ENCODE measurements at regions not wholly inside any gene's neighbourhood (a gene's known extent, or its start where the extent isn't known, plus 50 kb on each side); places are given as distances from the start of the nearest gene placed in this dataset.

- TF ChIP-seq, protein P1, sequence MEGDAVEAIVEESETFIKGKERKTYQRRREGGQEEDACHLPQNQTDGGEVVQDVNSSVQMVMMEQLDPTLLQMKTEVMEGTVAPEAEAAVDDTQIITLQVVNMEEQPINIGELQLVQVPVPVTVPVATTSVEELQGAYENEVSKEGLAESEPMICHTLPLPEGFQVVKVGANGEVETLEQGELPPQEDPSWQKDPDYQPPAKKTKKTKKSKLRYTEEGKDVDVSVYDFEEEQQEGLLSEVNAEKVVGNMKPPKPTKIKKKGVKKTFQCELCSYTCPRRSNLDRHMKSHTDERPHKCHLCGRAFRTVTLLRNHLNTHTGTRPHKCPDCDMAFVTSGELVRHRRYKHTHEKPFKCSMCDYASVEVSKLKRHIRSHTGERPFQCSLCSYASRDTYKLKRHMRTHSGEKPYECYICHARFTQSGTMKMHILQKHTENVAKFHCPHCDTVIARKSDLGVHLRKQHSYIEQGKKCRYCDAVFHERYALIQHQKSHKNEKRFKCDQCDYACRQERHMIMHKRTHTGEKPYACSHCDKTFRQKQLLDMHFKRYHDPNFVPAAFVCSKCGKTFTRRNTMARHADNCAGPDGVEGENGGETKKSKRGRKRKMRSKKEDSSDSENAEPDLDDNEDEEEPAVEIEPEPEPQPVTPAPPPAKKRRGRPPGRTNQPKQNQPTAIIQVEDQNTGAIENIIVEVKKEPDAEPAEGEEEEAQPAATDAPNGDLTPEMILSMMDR (IDR thresholded peaks at IDR 0.05; ENCODE audit: unreplicated experiment), result no peak
- H3K27me3 Mint-ChIP-seq, result peaks cover 9% of the 10 kb centered on the region
- no peak overlapping the region for H3K27ac Mint-ChIP-seq
- no peaks in the 10 kb centered on the region for H3K9me3 Mint-ChIP-seq (ENCODE audit: low read depth)
- no peaks in the 10 kb centered on the region for H3K4me1 Mint-ChIP-seq (ENCODE audit: low read depth)
- no peak overlapping the region for H3K4me3 Mint-ChIP-seq (ENCODE audit: low read depth)
- no peaks in the 10 kb centered on the region for H3K36me3 Mint-ChIP-seq (ENCODE audit: insufficient read depth)
- no peak for DNase-seq (ENCODE audit: low spot score, unreplicated experiment)
These were observed 261.4 kb upstream of the TCF4 start for GRCh38 chr18:55849391-55849790.

DNA sequence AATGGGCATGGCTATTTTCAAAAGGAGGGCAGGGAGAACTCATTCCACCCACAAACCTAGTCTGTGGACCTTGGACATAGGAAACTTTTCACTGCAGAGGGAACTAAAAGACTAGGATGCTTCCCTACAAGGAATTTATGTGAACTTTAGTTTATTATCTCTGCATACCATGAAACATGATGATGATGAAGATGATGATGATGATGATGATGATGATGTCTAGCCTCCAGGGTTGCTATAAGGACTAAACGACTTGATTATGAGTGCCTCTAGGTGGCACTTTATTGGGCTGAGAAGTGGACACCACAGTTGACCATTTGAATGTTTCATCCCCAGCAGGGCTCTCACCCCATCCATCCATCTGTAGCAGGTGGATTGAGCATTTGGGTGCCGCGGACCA is 260.0 kb upstream of the TCF4 start:
- DNase-seq (ENCODE audit: low spot score, unreplicated experiment), result no peak
- Mint-ChIP-seq H3K4me3 (ENCODE audit: low read depth) (no peak overlapping the region), H3K4me1 (ENCODE audit: low read depth) (no peaks in the 10 kb centered on the region), H3K27me3 (peaks cover 9% of the 10 kb centered on the region), H3K36me3 (ENCODE audit: insufficient read depth) (no peaks in the 10 kb centered on the region), H3K27ac (no peak overlapping the region), H3K9me3 (ENCODE audit: low read depth) (no peaks in the 10 kb centered on the region)
- TF ChIP-seq, protein P1 (IDR thresholded peaks at IDR 0.05; ENCODE audit: unreplicated experiment), result no peak

DNA sequence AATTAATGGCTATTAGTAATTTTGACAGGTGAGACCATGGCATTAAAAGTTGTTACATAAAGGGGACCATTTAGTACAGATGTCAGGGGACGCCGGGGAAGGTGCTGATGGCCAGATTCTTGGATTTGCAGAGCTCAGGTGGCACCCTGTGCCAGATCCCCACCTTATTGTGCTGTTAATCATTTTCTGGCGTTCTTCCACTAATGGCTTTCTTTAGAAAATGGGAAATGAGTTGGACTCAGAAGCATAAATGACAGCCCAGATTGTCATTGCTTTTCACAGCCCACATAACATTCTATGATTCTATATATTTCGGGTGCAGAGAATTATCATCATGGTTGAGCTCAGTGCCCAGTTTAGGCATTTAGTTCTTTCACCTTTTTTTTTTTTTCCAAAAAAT is 257.2 kb upstream of the TCF4 start:
- Mint-ChIP-seq H3K9me3 (ENCODE audit: low read depth) (peaks cover 4% of the 10 kb centered on the region), H3K4me1 (ENCODE audit: low read depth) (no peaks in the 10 kb centered on the region), H3K27me3 (peaks cover 6% of the 10 kb centered on the region), H3K27ac (no peak overlapping the region), H3K36me3 (ENCODE audit: insufficient read depth) (peaks cover 2% of the 10 kb centered on the region), H3K4me3 (ENCODE audit: low read depth) (no peak overlapping the region)
- TF ChIP-seq, protein P1 (IDR thresholded peaks at IDR 0.05; ENCODE audit: unreplicated experiment), result no peak
- DNase-seq (ENCODE audit: low spot score, unreplicated experiment), result no peak

DNA sequence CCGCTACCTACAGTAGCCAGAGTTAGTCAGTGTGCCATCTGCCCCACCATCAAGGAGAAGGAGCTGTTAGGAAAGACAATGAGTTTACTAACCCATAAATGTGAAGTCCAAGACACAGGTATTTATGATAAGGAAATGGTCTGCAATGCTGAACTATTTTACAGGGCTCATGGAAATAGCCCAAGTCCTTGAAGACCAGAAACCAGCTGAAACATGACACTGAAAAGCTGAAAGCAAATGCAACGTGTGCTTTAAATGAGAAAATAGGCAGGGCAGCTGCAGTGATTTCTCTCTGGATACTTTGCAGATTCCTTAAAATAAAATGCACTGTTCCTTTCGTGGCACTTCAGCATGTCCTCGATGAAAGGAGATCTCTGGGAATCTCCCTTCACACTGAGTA is 256.4 kb upstream of the TCF4 start:
- Mint-ChIP-seq H3K4me1 (ENCODE audit: low read depth) (no peaks in the 10 kb centered on the region), H3K4me3 (ENCODE audit: low read depth) (no peak overlapping the region), H3K27me3 (peaks cover 3% of the 10 kb centered on the region), H3K9me3 (ENCODE audit: low read depth) (peaks cover 4% of the 10 kb centered on the region), H3K27ac (no peak overlapping the region), H3K36me3 (ENCODE audit: insufficient read depth) (peaks cover 5% of the 10 kb centered on the region)
- TF ChIP-seq, protein P1 (IDR thresholded peaks at IDR 0.05; ENCODE audit: unreplicated experiment), result no peak
- no peak for DNase-seq (ENCODE audit: low spot score, unreplicated experiment)

DNA sequence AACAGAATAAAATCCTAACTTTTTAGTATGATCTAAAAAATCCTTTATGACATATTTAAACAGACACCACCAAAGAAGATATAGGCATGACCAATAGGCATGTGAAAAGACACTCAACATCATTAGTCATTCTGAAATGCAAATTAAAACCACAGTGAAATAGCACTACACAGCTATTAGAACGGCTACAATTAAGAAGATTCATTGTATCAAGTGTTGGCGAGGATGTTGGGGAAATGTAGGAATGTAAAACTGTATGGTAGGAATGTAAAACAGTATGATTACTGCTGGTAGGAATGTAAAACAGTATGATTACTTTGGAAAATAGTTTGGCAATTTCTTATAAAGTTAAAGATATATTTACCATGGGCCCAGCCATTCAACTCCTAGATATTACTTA is 253.3 kb upstream of the TCF4 start:
- TF ChIP-seq, protein P1 (IDR thresholded peaks at IDR 0.05; ENCODE audit: unreplicated experiment), result no peak
- Mint-ChIP-seq H3K9me3 (ENCODE audit: low read depth) (peaks cover 4% of the 10 kb centered on the region), H3K4me3 (ENCODE audit: low read depth) (no peak overlapping the region), H3K27me3 (peaks cover 3% of the 10 kb centered on the region), H3K4me1 (ENCODE audit: low read depth) (no peaks in the 10 kb centered on the region), H3K36me3 (ENCODE audit: insufficient read depth) (peaks cover 6% of the 10 kb centered on the region), H3K27ac (no peak overlapping the region)
- DNase-seq (ENCODE audit: low spot score, unreplicated experiment), result no peak

Data from progenitor cell of endocrine pancreas (in vitro differentiated cells).